HG03175 (cell line): ENCODE measurements at regions not wholly inside any gene's neighbourhood (a gene's known extent, or its start where the extent isn't known, plus 50 kb on each side); places are given as distances from the start of the nearest gene placed in this dataset.
"Not testable (repeated sequence)": the region's sequence is repeated elsewhere in the genome, so short reads cannot be mapped to it uniquely, and the experiment has no call there.

ENCODE experiments used
- ATAC-seq: cut with Tn5 transposase; IDR thresholded peaks from one replicate; pipeline ENCODE4 v1.9.1; 2021; ENCODE audit warnings: mild to moderate bottlenecking, moderate library complexity; ENCODE audit not compliant: unreplicated experiment

DNA sequence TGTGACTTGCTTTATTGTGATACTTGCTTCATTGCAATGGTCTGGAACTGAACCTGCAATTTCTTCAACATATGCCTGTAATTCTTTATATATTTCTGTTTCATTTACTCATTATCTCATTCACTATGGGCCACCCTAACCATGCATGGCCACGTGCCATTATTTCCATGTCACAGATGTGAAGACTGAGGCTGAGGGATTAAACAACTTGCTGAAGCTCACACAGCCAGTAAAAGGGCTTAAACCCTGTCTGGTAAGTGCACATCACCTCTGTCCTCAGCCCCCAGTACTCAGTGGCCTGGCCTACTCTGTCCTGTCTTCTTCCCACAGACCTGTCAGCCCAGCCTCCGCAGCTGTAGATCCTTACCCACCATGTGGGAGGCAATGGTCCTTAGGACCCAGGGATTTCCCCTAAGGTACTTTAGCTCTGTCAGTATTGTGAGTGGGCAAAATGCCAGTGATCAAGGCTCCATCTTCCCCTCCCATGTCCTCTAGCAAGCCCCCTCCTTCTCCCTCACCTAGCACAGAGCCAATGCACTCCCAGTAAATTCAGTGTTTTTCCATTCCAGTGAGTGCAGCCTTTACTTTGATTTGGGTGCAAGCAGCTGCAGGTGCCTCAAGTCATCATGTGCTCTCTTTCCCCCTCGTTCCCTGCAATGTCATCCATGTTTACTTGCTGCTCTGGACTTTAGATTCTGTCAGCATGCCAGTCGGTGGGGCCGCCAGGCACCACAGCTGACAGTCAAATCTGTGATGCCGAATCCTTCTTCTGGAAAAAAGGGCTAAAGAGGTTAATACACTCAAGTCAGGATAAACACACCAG, 228.2 kb upstream of the PROX1 start:
- no peak for ATAC-seq

DNA sequence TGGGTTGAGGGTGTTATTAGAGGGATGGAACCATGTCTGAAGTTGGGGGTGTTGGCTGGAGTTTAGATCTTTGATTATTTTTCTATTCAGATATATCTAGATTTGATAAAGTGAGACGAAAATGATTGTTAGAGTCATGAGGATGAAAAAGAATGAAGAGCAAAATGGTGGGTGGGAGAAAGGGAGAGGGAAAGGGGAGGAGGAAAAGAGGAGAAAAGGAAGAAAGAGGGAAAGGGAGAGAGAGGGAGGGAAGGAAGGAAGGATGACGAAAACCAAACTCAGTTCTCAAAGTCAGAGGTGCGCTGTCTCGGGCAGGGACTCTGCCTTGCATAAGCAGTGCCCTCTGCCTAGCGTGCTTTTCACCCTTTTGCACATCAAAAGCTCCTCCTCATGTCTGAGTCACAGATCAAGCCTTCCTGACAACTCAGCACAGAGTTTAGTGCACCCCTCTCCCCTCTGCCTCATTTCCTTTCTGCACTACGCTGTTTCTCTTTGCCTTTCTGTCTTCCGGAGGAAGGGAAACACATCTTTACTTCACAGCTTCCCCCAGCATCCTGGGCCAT, 225.8 kb upstream of the PROX1 start:
- no peak for ATAC-seq

DNA sequence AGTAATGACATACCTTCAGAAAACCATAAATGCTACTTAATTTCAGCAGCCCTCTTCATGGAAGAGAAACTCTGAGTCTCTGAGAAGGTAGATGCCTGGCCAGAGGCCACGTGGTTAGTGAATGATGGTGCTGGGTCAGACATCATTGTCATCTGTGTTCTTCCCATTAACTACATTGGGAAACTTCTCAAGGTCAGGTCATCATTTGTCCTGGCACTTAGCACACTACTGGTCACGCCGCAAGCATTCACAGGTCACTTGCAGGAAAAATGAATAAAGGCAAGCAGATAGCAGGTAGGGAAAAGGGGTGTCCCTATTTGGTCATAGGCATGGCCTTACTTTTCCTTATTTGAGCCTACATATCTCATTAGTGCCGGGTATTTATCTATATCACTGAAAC, 220.1 kb upstream of the PROX1 start:
- no peak for ATAC-seq

DNA sequence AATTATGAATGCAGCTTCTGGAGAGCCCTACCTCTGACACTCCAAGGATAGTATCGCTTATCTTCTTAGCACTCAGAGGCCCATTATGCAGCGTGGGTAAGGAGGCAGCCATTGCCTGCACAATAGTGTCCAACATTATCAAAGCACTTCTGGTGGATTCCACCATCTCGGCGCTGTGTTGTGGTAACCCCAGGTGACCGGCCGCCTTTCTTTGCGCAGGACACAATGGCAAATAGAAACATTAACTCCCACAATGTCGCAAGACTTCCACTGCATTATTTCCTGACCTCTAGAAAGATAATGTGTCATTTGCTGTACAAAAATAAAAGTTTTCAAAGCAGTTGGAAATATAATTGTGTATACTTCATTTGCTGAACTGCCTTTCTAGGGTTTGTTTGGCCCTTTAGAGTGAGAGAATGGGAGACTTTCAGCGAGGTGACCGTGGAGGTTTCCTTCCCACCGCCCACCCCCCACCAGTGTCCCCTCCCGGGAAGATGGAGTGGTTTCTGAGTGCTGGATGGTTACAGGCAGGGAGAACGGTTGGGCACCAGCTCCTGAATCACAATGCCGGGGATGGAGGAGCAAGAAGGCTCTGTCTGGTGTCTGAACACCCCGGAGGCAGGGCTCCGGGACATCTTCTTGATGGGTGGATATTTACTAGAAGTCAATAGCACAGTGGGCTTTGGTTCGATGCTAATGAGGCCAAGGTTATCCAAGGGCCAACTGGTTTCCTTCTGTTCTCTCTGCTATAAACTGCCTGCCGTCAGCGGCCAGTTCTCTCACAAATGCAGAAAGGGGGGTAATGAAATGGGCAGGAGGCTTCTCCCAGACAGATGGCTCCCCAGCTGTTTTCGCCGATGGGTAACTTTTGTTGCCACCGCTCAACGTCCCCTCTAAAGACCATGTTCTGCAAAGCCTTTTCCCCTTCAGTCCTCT, 215.4 kb upstream of the PROX1 start:
- no peak for ATAC-seq

DNA sequence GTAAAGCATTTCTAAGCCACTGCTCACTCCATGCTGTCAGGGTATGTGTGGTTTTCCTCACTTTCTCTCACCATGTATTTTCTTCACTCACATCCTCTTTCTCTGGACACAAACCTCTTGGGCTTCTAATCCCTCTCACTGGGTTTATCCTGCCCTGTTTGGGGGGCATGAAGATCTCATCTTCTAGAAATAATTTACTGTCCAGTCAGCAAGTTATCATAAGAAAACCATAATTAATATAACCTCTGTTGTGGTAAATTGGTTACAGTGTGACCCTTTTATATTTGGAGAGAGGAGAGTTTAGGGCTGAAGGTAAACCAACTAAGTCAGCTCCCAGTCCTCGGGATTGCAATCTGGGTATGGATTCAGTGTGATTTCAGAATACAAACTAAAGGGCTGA, 213.8 kb upstream of the PROX1 start:
- ATAC-seq = no peak

DNA sequence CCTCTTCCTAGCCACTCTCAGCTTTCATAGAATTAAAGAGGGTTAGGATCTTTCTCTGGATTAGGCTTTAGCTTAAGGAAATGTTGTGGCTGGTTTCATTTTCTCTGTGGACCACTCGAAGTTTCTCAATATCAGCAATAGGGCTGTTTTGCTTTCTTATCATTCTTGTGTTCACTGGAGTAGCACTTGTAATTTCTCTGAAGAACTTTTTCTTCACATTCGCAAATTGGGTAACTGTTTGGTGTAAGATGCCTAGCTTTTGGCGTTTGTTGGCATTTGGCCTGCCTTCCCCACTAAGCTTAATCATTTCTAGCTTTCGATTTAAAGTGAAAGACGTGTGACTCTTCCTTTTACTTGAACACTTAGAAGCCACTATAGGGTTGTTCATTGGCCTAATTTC, 210.8 kb upstream of the PROX1 start:
- no peak for ATAC-seq

DNA sequence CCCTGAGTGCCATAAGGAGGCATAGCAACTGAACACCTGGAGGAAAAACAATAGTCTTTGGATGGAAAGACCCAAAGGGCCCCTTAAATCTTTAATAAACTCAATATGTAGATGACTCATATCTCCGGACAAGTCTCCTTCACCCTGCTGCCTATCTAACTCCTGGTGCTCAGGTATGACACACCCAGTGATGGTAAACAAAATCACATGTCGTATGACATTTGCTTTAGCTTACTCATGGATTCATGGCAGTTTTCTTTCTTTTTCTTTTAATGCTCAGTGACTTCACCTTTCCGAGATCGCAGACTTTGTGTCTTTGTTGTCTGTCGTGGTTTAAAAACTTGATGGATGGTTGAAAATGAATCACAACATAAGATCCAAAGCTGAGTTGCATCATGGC, 208.5 kb upstream of the PROX1 start:
- ATAC-seq = no peak

DNA sequence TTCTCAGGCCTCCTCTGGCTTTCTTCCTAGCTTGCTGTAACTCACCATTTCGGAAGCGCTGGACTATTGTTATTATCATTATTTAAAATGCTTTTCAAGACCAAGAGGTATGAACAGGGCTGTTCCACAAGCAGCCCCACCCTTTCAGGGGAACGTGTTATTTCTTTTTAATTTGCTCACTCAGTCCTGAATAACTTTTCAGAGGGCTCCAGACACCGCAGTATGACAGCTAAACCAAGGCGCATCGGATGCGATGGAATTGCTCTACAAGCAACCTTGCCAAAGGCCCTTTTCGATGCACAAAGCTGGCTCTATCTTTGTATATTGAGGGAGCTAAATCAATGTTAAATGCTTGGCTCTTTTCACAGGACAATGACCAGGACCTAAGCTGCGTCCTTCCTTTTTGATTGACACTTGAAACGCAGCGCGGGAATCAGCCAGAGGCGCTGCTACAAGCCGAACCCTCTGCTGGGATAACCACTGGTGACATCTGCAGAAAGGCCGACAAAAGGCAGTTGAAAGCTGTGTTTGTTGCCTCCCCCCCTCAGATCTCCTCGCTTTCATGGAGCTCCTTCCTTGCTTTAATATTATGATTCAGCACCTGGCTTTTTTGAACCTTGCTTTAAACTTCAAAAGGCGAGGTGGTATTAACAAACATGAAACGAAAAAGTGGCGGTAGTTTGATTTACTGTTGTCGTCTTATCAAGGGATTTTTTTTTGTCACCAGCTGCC, 204.7 kb upstream of the PROX1 start:
- no peak for ATAC-seq

DNA sequence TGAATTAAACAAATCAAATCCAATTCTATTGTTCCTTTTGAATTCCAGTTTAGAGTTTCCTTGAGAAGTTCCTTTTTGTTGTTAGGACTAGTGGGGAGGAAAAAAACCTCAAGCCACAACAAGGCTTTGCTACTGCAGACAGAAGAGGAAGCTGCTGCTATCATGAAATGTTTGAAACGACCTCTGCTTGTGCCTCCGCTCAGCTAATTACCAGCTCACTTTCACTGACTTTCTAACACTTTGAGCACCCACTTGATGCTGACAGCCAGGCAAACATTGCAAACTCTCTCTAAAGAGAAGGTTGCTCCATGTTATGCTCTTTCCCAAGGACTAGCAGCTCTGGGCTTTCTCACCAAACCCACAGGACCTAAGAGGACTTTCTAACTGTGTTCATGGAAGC, 203.9 kb upstream of the PROX1 start:
- no peak for ATAC-seq

DNA sequence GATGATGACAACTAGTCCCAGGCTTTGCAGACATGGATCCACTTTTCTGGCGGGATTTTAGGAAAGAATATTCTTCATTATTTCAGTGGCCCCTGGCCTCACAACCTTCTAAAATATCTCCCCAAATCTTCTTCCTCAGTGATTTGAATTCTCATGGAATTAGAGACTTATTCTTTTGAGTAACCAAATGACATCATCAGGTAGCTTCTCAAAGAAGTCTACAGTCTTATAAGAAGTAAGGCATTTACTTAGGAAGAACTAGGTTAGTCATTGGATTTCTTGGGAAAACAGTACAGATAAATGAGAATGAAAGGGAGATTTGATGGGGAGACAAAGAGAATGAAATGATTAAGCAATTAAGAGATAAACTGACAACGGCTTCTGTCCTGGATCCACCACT, 201.1 kb upstream of the PROX1 start:
- no peak for ATAC-seq

DNA sequence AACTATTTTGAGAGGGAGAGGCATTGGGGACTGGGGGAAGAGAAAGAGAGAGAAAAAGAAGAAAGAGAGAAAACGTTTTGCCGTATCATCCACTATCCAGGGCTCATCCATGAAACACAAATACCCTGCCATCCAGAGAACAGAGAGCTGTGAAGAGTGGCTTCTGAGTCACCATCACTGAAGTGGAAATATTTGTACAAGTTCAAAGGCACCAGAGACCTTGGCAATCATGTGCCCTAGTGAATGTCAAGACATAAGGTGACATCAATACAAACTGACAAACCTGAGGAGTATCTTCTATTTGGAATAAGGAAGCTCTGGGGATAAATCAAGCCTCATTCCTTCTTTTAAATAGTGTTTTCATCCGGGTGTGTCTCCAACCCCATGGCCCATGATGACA, 197.2 kb upstream of the PROX1 start:
- no peak for ATAC-seq

DNA sequence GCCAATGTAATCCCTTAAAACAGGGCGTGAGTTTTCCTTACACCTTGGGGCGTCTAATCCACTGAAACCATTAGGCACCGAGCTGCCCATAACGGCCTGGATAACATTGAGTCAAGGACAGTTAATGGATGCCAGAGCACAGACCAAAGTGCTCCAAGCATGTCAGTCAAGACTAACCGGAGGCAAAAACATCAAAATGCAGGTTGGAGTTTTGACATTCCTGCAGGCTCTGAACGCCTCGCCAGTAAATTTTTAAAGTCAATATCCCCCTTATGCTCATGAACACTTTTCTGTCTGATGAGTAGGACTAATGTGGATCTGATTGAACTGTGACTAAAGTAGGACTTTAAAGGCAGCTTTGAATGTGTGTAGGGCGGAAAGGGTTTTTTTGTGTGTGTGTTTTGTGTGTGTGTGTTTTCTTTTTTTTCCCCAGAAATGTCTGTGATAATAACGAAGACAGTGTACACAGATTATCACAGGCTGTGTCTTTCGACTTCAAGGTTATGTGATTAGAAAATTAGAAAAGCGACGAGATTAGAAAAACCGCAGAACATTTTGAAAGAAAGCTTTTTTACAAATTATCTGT, 194.2 kb upstream of the PROX1 start:
- ATAC-seq = no peak

DNA sequence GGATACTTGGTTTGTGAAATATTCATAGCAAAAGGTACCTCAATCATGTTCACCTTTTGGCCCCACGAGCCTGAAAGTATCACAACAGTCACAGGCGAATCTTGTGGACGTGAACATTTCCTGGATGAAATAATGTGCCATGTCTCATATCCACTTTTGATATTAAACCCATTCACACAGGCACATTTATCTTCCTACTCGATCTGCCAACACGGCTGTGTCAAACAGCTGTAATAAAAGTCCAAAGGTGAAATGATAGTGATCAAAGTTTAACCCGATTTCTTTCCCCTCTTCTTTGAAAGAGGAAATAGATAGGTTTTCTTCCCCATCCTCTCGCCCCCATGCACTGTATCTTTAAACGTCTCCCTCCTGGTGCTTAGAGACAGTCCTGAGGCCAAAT, 191.2 kb upstream of the PROX1 start:
- ATAC-seq = no peak

DNA sequence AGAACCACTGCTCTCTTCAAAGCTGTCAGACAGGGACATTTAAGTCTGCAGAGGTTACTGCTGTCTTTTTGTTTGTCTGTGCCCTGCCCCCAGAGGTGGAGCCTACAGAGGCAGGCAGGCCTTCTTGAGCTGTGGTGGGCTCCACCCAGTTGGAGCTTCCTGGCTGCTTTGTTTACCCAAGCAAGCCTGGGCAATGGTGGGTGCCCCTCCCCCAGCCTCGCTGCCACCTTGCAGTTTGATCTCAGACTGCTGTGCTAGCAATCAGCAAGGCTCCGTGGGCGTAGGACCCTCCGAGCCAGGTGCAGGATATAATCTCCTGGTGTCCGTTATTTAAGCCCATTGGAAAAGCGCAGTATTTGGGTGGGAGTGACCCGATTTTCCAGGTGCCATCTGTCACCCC, 179.5 kb upstream of the PROX1 start:
- ATAC-seq = not testable (repeated sequence)

DNA sequence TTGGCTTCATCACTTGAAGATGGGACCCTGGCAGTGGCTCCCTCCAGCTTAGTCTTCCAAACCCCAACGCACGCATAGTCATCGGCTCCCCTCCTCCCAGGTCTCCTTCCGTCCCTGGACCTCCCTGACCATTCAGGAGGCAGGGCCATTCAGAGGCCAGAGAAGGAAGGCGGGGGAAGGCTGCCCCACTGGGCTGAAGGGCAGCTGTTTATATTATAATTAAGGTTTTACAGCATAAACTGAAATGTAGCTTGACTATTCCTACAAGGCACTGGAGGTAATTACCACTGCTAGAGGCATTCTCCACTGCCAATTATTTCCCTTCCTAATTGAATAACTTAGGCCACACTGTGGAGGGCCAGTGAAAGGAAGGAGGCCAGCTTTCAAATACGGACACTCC, 170.6 kb upstream of the PROX1 start:
- ATAC-seq = no peak

DNA sequence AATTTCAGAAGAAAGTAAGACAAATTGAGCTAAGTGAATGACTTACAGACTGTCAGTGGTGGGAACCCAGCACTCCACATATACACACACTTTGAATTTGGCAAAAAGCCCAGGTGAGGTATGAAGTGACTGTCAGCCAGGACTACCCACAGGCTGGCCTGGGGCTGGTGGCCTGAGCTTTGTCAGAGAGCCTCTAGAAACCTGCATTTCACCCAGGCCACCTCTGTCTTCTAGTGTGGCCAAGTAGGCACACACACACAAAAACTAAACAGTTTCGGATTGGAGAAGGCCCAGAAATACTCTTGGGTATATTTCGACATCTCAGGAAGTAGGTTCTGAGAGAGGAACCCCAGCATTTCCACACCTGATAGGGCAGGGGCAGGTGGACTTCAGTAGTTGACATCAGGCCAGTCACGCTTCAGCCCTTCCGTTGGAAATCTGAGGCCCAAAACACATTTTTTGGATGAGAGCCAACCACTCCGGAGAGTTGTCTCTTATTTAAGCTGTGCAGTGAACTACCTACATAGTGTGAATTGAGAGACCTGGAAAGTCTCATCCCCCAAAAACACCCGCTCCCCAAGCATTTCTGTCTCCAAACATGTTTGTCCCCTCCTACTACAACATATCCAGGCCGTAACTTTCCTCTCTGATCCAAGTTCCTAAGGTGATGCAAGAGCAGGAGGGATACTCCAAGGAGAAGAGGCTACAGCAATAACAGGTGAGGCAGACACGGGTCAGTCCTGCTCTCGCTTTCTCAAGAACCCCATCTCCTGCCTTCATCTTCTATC, 167.2 kb upstream of the PROX1 start:
- no peak for ATAC-seq

DNA sequence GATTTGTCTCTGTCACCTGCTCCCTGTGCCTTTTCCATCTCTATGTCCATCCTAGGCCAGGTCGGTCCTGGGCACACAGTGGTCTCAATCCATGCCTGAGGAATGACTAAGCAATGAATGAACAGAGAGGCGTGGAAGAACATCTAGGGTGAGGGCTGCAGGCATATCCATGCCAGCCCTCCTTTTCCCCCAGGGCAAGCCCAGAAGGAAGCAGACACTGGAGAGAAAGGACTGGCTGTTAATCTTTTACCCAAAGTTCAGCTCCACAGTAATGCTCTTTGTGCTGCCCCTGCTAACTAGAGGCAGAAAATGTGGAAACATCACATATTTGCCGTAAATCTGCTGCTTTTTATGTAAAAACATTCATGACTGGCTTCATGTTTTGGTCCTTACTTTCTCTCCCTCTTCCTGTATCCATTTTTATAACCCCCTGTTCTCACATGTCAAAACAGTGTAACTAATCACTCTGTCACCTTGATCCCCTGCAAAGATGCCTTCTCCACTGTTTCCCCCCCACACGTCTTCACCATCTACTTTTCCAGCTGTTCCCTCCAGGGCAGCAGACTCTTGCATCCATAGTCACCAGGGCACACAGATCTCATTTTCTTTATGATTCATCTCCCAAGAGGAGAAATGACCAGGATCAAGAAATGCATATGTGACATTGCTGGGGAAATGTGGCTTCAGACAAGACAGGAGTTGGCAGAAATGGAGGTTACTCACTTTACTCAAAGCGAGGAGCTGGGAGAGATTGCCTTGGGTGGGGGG, 166.4 kb upstream of the PROX1 start:
- no peak for ATAC-seq

DNA sequence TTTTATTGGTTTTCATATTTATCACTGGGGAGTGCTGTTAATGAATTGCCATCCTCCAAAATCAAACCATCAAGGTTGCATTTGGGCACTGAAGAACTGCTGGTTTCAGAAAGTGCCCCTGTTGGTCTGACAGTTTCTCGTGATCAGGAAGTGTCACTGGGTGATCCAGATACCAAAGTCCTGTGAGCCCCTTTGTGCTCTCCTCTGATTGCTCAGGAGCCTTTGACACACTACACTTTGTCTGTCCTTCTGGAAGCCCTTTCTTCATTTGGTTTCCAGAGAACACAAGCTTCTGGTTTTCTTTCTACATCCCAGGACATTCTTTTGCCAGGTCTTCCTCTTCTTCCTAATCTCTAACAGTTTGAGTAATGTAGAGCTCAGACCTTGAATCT, 165.8 kb upstream of the PROX1 start:
- no peak for ATAC-seq

DNA sequence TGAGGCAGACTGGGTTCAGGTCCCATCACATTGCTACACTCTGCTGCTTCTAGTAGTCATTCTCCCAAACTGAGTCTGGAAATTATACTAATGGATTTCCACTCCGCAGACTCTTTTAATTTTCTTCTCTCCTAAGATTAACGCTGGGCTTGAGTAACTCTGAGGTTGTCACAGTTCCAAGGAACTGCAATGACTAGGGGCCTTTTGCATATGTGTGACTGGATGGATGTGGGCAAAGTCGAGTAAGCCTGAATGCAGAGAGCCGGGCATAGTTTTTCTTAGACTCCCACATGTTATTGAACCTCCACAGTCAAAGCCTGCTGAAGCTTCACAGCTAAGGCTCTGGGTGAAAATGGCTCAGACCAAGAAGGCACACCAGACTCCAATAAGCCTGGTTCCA, 160.9 kb upstream of the PROX1 start:
- no peak for ATAC-seq
